ENCODE measurements at regions not wholly inside any gene's neighbourhood (a gene's known extent, or its start where the extent isn't known, plus 50 kb on each side); places are given as distances from the start of the nearest gene placed in this dataset.

DNA sequence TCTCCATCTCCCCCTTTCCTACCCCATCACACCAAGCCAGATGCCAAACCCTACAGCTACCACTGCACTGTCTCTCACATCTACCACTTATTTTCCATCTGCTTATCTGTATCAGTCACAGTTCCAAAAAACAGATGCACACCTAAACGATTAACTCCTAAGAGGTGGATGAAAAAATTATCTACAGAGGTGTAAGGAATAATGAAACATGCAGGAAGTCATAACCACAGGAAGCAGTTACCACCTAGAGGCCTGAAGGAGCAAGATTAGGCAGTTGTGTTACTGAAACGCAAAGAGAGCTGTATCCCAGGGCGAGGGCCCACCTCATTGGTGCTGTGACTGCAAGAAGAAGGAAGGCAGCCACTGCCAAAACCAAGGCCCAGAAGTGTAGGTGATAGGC lies 87.8 kb upstream of the FAM241A start:
- TF ChIP-seq ARNT (IDR thresholded peaks at IDR 0.05) (no peak), FOXK2 (IDR thresholded peaks at IDR 0.05) (no peak), FOXA1 (IDR thresholded peaks at IDR 0.05) (no peak), TARDBP (IDR thresholded peaks at IDR 0.05) (no peak), HDGF (IDR thresholded peaks at IDR 0.05; ENCODE audit: borderline replicate concordance) (no peak), CTBP1 (IDR thresholded peaks at IDR 0.05; ENCODE audit: borderline replicate concordance) (no peak), FOXM1 (IDR thresholded peaks at IDR 0.05; ENCODE audit: borderline replicate concordance) (no peak)

All from HEK293T (cell line).